Osteoblast (primary cell): ENCODE measurements at regions not wholly inside any gene's neighbourhood (a gene's known extent, or its start where the extent isn't known, plus 50 kb on each side); places are given as distances from the start of the nearest gene placed in this dataset.

Experiments
- DNase-seq: peaks from one replicate; pipeline ENCODE4 v3.0.0; 2011; ENCODE audit warnings: low spot score, mixed read lengths; ENCODE audit not compliant: insufficient read length; ENCODE audit errors: missing footprints
- H2AFZ ChIP-seq: 2 replicates; pipeline ENCODE4 v1.6.0; 2011; ENCODE audit warnings: mild to moderate bottlenecking, low read length
- H3K27ac ChIP-seq: 2 replicates; pipeline ENCODE4 v1.5.1; 2011; ENCODE audit warnings: mild to moderate bottlenecking, low read depth, low read length, moderate library complexity
- H3K27me3 ChIP-seq: 2 replicates; pipeline ENCODE4 v1.6.0; 2012; ENCODE audit warnings: mild to moderate bottlenecking, control low read depth, inconsistent platforms, low read length, moderate library complexity; ENCODE audit not compliant: insufficient read depth
- H3K36me3 ChIP-seq: 2 replicates; pipeline ENCODE4 v1.5.1; 2011; ENCODE audit warnings: mild to moderate bottlenecking, low read length, control low read depth, moderate library complexity; ENCODE audit not compliant: insufficient read depth
- H3K4me1 ChIP-seq: 2 replicates; pipeline ENCODE4 v1.5.1; 2011; ENCODE audit warnings: mild to moderate bottlenecking, low read length, control low read depth, moderate library complexity; ENCODE audit not compliant: insufficient read depth
- H3K4me2 ChIP-seq: 2 replicates; pipeline ENCODE4 v1.6.0; 2011; ENCODE audit warnings: mild to moderate bottlenecking, low read length; ENCODE audit not compliant: insufficient read depth
- H3K4me3 ChIP-seq: fragments of 200-600 bp; sonication (generic); 3 replicates; pipeline ENCODE4 v1.5.1; 2012; ENCODE audit warnings: mild to moderate bottlenecking, low read length, inconsistent platforms; ENCODE audit not compliant: insufficient read depth
- H3K79me2 ChIP-seq: 2 replicates; pipeline ENCODE4 v1.6.0; 2012; ENCODE audit warnings: mild to moderate bottlenecking, low read length, control low read depth, inconsistent platforms; ENCODE audit not compliant: insufficient read depth
- H3K9me3 ChIP-seq: 2 replicates; pipeline ENCODE4 v1.5.1; 2011; ENCODE audit warnings: low read depth, low read length, control low read depth
- H4K20me1 ChIP-seq: 2 replicates; pipeline ENCODE4 v1.6.0; 2012; ENCODE audit warnings: mild to moderate bottlenecking, low read length, control low read depth; ENCODE audit not compliant: insufficient read depth
- TF ChIP-seq, protein P1 (sequence below): IDR thresholded peaks from 2 replicates; pipeline ENCODE4 v1.5.1; 2011; ENCODE audit warnings: mild to moderate bottlenecking, low read depth, low read length, moderate library complexity; ENCODE audit errors: extremely low read depth

DNA sequence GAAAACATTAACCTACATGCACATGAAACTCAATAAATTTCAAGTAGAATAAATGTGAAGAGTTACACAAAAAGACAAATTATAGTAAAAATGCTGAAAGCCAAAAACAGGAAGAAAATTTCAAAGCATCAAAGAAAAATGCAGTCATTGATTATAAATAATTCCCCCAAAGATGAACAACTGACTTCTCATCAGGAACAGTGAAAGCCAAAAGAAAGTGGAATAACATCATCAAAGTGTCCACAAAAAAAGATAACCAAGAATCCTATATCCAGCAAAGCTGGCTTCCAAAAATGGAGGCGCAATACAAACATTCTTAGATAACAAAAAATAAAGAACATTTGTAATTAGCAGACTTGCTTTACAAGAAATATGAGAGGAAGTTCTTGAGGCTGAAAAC lies 161.6 kb downstream of the CMPK2 start:
- no peak overlapping the region for H2AFZ ChIP-seq
- H3K27me3 ChIP-seq, result no peaks in the 10 kb centered on the region
- H3K4me3 ChIP-seq, result no peak overlapping the region
- no peaks in the 10 kb centered on the region for H3K36me3 ChIP-seq
- TF ChIP-seq, protein P1, sequence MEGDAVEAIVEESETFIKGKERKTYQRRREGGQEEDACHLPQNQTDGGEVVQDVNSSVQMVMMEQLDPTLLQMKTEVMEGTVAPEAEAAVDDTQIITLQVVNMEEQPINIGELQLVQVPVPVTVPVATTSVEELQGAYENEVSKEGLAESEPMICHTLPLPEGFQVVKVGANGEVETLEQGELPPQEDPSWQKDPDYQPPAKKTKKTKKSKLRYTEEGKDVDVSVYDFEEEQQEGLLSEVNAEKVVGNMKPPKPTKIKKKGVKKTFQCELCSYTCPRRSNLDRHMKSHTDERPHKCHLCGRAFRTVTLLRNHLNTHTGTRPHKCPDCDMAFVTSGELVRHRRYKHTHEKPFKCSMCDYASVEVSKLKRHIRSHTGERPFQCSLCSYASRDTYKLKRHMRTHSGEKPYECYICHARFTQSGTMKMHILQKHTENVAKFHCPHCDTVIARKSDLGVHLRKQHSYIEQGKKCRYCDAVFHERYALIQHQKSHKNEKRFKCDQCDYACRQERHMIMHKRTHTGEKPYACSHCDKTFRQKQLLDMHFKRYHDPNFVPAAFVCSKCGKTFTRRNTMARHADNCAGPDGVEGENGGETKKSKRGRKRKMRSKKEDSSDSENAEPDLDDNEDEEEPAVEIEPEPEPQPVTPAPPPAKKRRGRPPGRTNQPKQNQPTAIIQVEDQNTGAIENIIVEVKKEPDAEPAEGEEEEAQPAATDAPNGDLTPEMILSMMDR, result no peak
- peaks cover 6% of the 10 kb centered on the region for H3K9me3 ChIP-seq
- no peaks in the 10 kb centered on the region for H4K20me1 ChIP-seq
- H3K79me2 ChIP-seq, result no peaks in the 10 kb centered on the region
- no peaks in the 10 kb centered on the region for H3K4me1 ChIP-seq
- no peak overlapping the region for H3K27ac ChIP-seq
- no peak overlapping the region for H3K4me2 ChIP-seq
- no peak for DNase-seq

DNA sequence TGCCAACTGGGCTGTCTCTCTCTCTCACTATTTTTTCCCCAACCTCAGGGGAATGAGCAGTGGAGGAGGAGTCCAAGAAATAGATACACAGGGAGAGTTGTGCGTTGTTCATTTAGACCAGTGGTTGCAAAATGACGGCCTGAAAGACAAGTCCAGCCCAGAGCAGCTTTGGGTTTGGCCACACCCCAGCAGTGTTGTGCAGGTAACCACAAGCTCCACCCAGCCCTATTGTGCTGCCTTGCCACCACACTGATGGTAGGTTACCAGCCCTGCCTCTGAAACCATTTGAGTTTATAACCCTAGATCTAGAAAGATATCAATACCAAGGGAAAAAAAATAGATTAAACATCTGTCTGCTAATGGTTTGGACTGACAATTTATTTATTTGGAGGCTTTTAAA lies 144.3 kb downstream of the CMPK2 start:
- no peak overlapping the region for H3K4me3 ChIP-seq
- TF ChIP-seq, protein P1, result no peak
- H3K27me3 ChIP-seq, result no peaks in the 10 kb centered on the region
- no peak for DNase-seq
- H3K4me1 ChIP-seq, result no peaks in the 10 kb centered on the region
- no peaks in the 10 kb centered on the region for H4K20me1 ChIP-seq
- H3K9me3 ChIP-seq, result no peaks in the 10 kb centered on the region
- H2AFZ ChIP-seq, result no peak overlapping the region
- no peak overlapping the region for H3K4me2 ChIP-seq
- no peaks in the 10 kb centered on the region for H3K36me3 ChIP-seq
- H3K27ac ChIP-seq, result no peak overlapping the region
- no peaks in the 10 kb centered on the region for H3K79me2 ChIP-seq

DNA sequence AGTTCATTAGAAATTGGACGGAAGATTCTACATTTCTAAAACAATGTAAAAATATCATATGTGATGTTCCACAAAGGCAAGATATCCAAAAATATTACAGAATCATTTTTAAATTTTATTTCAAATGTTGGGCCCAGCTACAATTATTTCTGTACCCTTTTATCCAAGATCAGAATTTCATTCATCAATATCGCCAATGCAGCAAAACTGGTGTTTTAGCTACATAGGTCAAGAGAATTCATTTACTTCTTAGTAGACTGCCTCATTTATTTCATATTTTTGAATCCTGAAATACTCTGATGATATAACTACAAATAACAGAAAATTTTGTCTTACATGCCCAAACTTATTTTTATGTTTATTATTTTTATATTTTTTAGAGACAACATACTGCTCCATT lies 143.1 kb downstream of the CMPK2 start:
- TF ChIP-seq, protein P1, result no peak
- Histone ChIP-seq H3K4me2 (no peak overlapping the region), H3K4me1 (no peaks in the 10 kb centered on the region), H3K27ac (no peak overlapping the region), H3K79me2 (no peaks in the 10 kb centered on the region), H3K36me3 (no peaks in the 10 kb centered on the region), H3K27me3 (no peaks in the 10 kb centered on the region), H2AFZ (no peak overlapping the region), H3K4me3 (no peak overlapping the region), H3K9me3 (no peaks in the 10 kb centered on the region), H4K20me1 (no peaks in the 10 kb centered on the region)
- DNase-seq, result no peak

DNA sequence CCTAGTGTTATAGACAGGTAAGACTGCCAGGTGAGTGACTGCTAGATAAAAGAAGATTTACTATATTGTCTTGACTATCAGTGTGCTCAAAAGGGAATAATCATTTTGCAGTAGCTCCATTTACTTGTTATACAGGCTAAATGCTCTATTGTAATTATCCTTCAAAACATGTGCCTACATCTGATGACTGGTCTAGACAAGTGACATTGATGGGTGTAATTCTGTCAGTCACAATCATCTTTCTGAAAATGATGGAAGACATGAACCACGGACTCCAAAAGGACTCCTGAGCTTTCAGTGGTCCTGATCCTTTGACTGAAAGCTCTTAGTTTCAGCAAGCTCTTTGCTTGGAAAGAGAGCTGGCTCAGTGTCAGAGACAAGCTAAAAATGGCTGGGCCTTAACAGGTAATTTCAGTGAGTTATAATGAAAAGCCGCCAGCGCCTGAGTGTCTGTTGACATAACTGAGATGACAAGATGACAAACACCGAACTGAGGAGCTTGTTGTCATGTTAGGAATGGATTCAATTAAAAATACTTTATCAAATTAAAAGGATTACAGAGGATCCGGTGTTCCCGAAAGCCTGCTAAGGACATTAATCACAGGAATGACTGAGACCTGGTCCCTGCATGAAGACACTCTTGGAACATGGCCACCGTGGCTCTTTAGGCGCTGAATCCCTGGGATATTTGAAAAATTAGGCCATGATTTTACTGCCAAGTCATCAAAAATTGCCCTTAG lies 141.7 kb downstream of the CMPK2 start:
- H3K4me3 ChIP-seq, result no peak overlapping the region
- no peak overlapping the region for H2AFZ ChIP-seq
- DNase-seq, result no peak
- H3K4me2 ChIP-seq, result no peak overlapping the region
- H3K27ac ChIP-seq, result no peak overlapping the region
- no peaks in the 10 kb centered on the region for H3K4me1 ChIP-seq
- no peaks in the 10 kb centered on the region for H4K20me1 ChIP-seq
- H3K36me3 ChIP-seq, result no peaks in the 10 kb centered on the region
- TF ChIP-seq, protein P1, result no peak
- H3K27me3 ChIP-seq, result no peaks in the 10 kb centered on the region
- H3K9me3 ChIP-seq, result no peaks in the 10 kb centered on the region
- no peaks in the 10 kb centered on the region for H3K79me2 ChIP-seq
